ENCODE measurements at regions not wholly inside any gene's neighbourhood (a gene's known extent, or its start where the extent isn't known, plus 50 kb on each side); places are given as distances from the start of the nearest gene placed in this dataset.

DNA sequence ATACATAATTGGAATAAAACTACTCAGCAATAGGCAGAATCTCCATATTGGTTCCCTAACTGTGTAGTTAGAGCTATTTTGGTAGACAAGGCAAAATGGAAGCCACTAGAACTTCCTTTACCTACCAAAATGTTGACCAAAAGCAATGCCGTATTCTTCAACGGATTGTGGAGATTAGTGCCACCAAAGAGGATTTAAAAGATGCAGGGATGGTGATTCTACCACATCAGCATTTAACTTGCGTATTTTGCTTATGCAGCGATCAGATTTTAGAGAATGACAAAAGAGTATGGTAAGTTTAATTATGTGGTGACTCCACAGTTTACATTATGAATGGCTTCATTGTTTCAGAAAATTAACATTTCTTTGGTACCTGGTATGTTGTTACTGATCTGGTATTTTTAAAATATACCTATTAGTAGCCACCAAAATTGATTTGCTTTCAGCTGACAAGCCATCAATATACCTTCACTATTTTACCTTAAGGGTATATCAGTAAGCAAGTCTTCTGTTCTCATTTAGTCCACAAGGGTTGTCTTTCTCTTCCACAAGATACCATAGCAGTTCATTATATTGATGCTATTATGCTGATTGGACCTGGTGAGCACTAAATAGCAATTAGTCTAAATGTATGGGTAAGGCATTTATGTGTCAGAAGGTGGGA lies 1910.7 kb upstream of the PRR20A start:
- no peak for DNase-seq (ENCODE audit: low read depth in 2 of 2)

GRCh38 chr13:55230570-55230908 lies 1910.2 kb upstream of the PRR20A start:
- no peak for DNase-seq (ENCODE audit: low read depth in 2 of 2)

GRCh38 chr13:55234311-55234710 lies 1906.4 kb upstream of the PRR20A start:
- DNase-seq (ENCODE audit: low read depth in 2 of 2): no peak

DNA sequence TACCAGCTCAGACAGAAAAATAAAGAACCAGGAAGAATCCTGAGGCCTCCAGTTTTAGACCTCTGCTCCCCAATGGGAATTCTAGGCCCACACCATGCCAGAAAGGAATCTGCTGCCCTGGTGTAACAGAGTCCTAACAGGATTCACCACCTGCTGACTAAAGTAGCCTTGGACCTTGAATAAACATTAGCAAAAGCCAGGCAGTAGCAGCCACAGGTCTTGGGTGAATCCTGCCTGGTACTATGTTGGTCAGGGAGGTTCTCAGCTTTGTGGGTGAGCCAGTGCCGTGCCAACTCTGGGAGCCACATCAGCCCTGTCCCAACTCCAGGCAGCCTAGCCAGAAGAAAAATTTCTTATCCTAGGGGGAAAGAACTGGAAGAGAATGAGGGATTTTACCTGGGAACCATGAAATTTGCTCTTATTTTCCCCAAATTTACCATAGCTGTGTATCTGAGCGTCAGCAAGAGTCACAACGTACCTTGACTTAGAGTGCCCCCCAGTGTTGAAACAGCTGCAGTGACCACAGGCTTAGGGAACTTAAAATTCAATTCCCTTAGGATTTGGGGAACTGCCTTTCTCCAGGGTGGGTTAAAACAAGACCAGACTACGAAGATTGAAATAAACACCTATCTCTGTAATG lies 1895.6 kb upstream of the PRR20A start:
- no peak for DNase-seq (ENCODE audit: low read depth in 2 of 2)

DNA sequence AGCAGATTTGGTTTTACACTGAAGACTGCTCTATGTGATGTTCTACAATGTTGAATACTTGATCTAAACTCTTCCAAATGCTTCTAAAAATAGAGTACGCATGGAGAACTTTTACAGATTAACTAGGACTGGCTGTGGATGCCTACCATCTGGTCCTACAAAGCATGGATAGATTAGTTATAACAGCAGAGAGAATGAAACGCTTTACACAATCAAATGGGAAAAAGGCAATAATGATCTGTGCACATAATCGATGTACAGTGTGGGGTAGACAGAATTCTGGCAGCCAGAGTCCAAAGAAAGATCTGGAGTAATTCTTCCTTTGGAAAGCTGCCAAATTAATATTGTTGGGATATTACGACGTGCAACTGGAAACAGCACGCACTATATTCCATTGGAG lies 1885.5 kb upstream of the PRR20A start:
- no peak for DNase-seq (ENCODE audit: low read depth in 2 of 2)

DNA sequence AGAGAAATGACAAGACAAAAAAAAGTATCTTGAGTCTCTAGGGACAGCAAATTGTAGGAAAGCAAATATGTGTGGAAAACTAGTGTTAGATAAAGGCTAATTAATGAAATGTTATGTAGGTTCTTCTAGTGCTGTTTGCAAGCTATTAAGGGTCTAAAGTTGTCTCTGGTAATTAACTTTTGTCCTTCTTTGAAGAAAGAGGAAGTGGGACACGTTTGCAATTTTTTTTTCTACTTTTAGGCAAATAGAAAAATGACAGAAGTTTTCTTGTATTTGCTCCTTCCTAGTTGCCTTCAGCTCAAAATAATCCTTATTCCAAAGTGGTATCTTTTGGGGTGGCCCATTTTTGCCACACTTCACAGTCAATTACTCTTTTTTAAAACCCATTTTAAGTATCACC lies 1877.7 kb upstream of the PRR20A start:
- no peak for DNase-seq (ENCODE audit: low read depth in 2 of 2)

DNA sequence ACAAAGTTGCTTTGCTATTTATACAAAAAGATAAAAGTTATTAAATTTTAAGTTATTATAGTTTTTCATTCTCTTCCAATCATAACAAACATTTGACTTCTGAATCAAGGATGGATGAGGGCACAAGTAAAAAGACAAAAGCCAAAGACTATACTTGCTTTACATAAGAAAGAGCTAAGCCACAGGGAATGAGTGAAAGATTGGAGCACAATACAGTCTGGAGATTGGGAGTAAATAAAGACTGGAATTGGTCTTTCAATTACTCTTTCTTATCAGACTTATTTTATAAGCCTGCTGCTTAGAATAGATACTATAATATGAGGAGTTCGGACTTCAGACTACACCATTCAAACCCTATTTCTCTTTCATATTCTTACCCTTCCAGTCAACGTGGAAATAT lies 1874.1 kb upstream of the PRR20A start:
- no peak for DNase-seq (ENCODE audit: low read depth in 2 of 2)

GRCh38 chr13:55298201-55298600 lies 1842.5 kb upstream of the PRR20A start:
- DNase-seq (ENCODE audit: low read depth in 2 of 2): no peak

DNA sequence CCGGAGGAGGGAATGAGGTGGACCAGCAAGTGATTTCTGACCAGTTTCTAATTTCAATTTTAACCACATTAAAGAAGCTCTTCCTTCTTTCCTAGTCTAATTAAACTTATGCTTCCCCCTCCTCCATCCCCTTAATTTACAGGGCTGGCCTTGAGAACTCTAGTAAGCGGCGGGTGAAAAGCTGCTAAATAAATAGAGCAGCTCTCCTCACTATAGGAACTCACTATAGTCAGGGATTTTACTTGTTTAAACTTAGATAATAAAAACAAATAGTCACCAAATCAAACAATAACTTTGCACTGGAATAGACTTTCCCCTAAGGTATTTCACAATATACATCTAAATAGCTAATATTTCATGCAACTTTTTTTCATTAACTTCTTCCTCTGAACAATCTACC lies 1838.2 kb upstream of the PRR20A start:
- no peak for DNase-seq (ENCODE audit: low read depth in 2 of 2)

DNA sequence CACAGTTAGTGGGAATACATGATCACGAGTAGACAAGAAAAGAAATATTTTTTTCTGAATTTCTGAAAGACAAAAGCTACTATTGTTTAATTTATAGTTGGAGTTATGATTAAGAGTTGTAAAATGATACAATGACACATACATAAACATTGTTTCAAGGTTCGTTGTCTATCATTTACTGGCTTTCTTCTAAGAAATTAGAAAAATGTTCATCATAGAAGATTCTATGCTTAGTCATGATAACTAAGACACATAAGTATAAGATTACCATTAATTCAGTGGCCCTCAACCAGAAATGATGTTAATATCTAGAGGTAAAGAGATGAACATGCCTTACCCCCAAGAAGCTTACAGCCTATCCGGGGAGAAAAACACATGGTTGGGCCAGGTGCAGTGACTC lies 1832.8 kb upstream of the PRR20A start:
- DNase-seq (ENCODE audit: low read depth in 2 of 2): no peak

DNA sequence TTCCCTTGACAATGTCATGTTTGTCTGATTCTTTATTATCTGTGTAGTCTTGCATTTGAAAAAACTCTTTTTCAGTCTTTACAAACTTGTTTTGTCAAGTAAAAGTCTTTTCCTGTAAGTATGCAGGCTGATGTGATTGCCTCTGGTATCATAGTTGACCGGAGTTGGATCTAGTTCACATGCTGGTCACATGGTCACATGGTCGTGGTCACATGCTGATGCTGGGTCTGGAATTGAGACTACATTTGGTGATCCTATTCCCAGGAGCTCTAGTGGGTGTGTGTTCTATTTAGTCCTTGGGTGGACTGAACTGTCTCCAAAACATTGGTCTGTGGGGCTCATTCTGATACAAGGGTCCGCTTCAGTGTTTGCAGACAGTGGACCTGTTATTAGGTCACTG lies 1798.8 kb upstream of the PRR20A start:
- DNase-seq (ENCODE audit: low read depth in 2 of 2): no peak

GRCh38 chr13:55345224-55345623 lies 1795.5 kb upstream of the PRR20A start:
- DNase-seq (ENCODE audit: low read depth in 2 of 2): no peak

- no peak for DNase-seq (ENCODE audit: low read depth in 2 of 2)
Measured at GRCh38 chr13:55347528-55347927, 1793.2 kb upstream of the PRR20A start.

DNA sequence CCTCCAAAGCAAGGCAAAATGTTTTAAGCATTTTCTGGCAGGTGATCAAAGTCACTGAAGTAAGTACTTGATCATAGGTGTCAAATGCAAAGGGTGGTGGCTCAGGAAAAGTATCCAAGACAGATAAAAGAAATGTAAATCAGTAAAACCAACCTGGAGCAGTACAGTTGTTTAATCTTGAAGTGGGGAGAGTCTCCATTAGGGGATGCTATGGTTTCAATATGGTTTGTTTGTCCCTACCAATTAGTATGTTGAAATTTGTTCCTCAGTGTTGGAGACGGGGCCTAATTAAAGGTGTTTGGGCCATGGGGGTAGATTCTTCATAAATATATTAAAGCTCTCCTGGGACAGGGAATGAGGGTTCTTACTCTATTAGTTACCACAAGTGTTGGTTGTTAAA lies 1781.7 kb upstream of the PRR20A start:
- DNase-seq (ENCODE audit: low read depth in 2 of 2): no peak

GRCh38 chr13:55361141-55361540 lies 1779.6 kb upstream of the PRR20A start:
- no peak for DNase-seq (ENCODE audit: low read depth in 2 of 2)

- no peak for DNase-seq (ENCODE audit: low read depth in 2 of 2)
Measured at GRCh38 chr13:55366676-55367075, 1774.0 kb upstream of the PRR20A start.

- DNase-seq (ENCODE audit: low read depth in 2 of 2): no peak
Measured at GRCh38 chr13:55394470-55394869, 1746.2 kb upstream of the PRR20A start.

- DNase-seq (ENCODE audit: low read depth in 2 of 2): no peak
Measured at GRCh38 chr13:55402870-55403269, 1737.8 kb upstream of the PRR20A start.

DNA sequence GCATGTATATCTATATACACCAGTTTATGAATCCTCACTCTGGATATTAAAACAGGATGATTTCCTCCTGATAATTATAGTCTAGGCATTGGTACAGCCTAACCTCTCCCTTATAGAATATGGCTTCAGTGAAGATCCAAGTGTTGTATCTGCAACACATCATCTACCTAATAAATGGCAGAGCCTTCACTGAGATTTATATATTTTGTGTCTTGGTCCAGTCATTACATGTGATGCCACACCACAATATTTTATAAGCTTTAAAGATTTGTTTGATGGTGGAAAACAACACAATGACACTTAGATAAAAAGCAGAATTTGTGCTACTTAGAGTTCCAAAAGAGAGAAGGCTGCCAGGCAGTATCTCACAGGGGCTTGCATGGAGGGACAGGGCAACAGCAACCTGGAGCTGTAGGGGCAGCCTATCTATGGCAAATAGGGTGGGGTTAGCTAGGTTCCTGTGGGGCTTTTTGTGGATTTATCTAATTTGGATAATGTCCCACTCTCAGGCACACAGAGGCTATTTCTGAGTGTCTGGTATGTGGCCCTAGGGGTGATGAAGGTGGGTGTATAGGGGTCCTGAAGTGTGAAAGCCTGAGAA lies 1736.7 kb upstream of the PRR20A start:
- no peak for DNase-seq (ENCODE audit: low read depth in 2 of 2)

- no peak for DNase-seq (ENCODE audit: low read depth in 2 of 2)
Measured at GRCh38 chr13:55410398-55411330, 1730.1 kb upstream of the PRR20A start.

DNA sequence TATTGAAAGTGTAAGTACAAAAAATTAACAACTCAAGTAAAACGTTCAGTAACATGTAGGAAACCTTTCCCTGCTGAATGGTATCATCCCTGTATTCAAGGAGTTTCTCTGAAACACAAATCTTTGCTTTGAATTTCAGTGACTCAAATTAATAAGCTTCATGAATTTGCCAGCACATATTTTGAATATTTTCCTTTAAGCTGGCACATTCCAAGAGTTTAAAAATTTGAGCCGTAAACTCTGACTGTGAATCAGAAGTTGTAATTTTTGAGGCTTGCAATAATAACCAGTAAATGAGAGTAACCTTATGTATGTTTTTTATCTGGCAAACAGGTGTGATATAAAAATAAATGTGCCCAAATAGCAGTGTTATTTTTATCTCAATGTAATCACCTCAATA lies 1722.6 kb upstream of the PRR20A start:
- DNase-seq (ENCODE audit: low read depth in 2 of 2): no peak

DNA sequence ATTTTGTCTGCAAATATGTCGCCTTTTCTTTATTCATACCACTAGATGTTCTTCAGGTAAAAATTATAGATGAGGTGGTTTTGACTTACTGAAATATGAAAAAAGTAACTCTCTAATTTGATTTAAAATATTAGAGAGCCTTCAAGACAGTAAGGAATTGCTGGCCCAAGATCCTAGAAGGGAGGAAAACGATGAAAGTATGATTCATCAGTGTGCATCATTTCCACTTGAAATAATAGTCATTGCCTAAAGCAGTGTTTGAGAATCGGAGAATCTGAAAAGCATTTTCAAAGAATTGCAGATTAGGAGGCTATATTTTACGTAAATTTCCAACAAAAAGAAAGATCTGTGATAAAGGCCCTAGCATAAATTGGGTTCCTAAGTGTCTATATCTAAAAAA lies 1707.9 kb upstream of the PRR20A start:
- no peak for DNase-seq (ENCODE audit: low read depth in 2 of 2)

- DNase-seq (ENCODE audit: low read depth in 2 of 2): no peak
Measured at GRCh38 chr13:55437162-55437561, 1703.6 kb upstream of the PRR20A start.
